LNCaP clone FGC (cell line): ENCODE measurements at regions not wholly inside any gene's neighbourhood (a gene's known extent, or its start where the extent isn't known, plus 50 kb on each side); places are given as distances from the start of the nearest gene placed in this dataset.

ENCODE experiments used
- DNase-seq: peaks from one replicate; pipeline ENCODE4 v3.0.0-alpha.2; 2011; ENCODE audit warnings: low read depth
- H3K4me3 ChIP-seq: 2 replicates; pipeline ENCODE4 v1.5.1; 2011; ENCODE audit warnings: mild to moderate bottlenecking, low read depth, low read length, control low read depth
- CTCF ChIP-seq: IDR thresholded peaks from 2 replicates; pipeline ENCODE4 v1.5.1; 2012; ENCODE audit warnings: mild to moderate bottlenecking; ENCODE audit not compliant: control insufficient read depth, insufficient read depth; ENCODE audit errors: extremely low read depth

- H3K4me3 ChIP-seq = no peak overlapping the region
- no peak for DNase-seq
- TF ChIP-seq CTCF = no peak
Observed at GRCh38 chr12:107474099-107474498, 211.5 kb upstream of the PWP1 start.

DNA sequence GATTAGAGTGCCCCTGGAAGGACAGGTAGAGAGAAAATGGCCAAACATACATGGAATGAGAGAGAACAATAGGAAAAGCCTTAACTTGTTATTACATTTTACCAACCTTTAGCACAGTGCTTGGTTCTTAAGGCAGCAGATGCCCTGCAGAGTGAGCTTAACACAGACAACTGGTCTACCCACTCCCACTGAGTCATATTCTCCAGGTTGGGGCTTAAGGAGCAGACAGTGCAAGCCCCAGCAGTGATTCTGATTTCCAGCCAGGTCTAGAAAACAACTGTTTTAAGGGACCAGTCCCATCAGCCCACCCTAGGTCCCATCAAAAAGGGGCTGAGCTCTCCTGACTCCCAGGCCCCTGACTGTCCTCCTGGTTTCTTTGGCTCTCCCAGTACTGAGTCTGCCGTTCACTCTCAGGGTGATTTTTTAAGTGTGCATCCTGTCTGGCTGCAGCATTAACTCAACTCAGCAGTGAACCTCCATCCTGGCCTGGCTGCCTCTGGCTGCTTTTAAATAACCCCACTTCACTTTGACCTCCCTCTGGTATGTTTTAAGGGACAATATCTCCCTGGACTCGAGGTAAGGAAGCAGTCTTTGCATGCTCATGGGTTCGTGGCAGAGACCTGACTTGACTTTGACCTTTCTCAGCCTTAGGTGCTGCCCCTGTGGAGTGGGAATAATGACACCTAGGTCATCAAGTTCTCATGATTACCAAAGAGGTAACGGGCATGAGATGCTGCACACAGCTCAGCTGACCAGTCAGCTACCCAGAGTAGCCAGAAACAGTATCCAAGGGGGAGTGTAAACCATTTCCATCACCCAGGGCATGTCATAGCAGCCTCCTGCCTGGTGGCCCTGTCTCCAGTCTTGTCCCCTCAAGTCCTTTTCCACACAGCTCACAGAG lies 210.7 kb upstream of the PWP1 start:
- H3K4me3 ChIP-seq = no peak overlapping the region
- no peak for TF ChIP-seq CTCF
- no peak for DNase-seq

DNA sequence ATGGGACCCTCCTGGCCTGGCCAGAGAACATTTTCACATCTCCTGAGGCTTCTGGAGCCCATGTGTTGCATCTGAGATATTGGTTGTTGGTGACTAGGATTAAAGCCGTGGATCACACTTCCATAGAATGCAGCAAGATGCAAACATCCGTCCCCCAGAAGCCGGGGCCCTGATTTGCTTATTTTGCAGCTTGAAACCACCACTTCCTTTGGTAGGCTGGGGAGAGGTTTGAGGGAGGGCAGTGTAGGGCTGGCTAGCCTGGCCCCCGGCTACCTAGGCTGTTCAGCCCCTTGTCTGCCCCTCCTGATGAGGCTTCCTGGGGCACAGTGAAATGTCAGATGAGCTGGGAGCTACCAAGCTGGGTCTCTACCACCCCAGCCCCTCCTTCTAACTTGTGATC lies 209.7 kb upstream of the PWP1 start:
- TF ChIP-seq CTCF = no peak

GRCh38 chr12:107477018-107477417 lies 208.6 kb upstream of the PWP1 start:
- TF ChIP-seq CTCF = no peak
- no peak overlapping the region for H3K4me3 ChIP-seq
- DNase-seq = no peak

More for the DNA sequence above, 209.7 kb upstream of the PWP1 start:
- DNase-seq = no peak
- no peak overlapping the region for H3K4me3 ChIP-seq

DNA sequence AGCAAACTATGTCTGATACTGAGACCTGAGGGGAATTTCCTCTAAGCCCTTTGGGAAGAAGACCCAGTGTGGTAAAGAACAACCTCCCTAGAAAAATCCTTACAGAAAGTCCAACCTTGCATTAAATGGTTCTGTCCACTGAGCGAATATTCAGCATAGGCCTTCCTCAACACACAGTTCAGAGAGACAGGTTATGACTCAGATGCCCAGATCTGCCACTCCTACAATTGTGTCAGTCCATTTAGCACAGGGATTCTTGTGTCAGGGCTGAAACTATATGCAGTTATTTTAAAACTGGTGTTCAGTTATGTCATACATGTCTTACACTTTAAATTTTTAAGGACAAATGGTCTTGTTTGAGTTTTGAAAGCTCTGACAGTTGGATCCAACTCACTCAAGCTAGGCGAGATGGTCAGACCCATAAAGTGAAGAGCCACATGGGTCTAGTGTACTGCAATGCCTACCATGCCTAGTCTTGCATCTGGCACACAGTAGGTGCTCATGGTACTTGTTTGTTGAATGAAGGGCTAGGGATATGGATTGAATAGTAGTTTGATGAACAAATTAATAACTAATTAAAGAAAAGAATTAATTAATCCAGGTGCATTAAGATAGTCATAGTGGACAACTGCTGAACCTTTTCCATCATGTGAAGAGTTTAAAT lies 207.5 kb upstream of the PWP1 start:
- no peak for DNase-seq
- no peak for TF ChIP-seq CTCF
- H3K4me3 ChIP-seq = no peak overlapping the region

- no peak for TF ChIP-seq CTCF
- no peak for DNase-seq
- H3K4me3 ChIP-seq = no peak overlapping the region
Observed at GRCh38 chr12:107478881-107479280, 206.7 kb upstream of the PWP1 start.
